Activated naive CD4-positive, alpha-beta T cell treated with anti-CD3 and anti-CD28 coated beads, Interleukin-2, amount 10 ng/mL, durations not matched to agents 7 days and 5 days (primary cell): ENCODE measurements at regions not wholly inside any gene's neighbourhood (a gene's known extent, or its start where the extent isn't known, plus 50 kb on each side); places are given as distances from the start of the nearest gene placed in this dataset.

ENCODE experiments used
- CTCF ChIA-PET: fragments of 350-600 bp; sonication (Branson Sonifier 250); formaldehyde crosslinking; loops from one replicate; lab custom pipeline; 2021; ENCODE audit warnings: antibody characterized with exemption; lab: Charles Lee
- DNase-seq: peaks from one replicate; pipeline ENCODE4 v3.0.0-alpha.2; 2020
- H3K27ac Mint-ChIP-seq: one replicate; pipeline ENCODE4 v1.8.0; 2021; ENCODE audit warnings: mild to moderate bottlenecking, moderate library complexity, mixed read lengths
- H3K27me3 Mint-ChIP-seq: one replicate; pipeline ENCODE4 v1.8.0; 2021; ENCODE audit warnings: mild to moderate bottlenecking, mixed read lengths
- H3K36me3 Mint-ChIP-seq: one replicate; pipeline ENCODE4 v1.8.0; 2021; ENCODE audit warnings: mixed read lengths
- H3K4me1 Mint-ChIP-seq: one replicate; pipeline ENCODE4 v1.8.0; 2021; ENCODE audit warnings: mixed read lengths
- H3K4me3 Mint-ChIP-seq: one replicate; pipeline ENCODE4 v1.8.0; 2021; ENCODE audit warnings: mild to moderate bottlenecking, moderate library complexity, mixed read lengths
- H3K9me3 Mint-ChIP-seq: one replicate; pipeline ENCODE4 v1.8.0; 2021; ENCODE audit warnings: mixed read lengths

DNA sequence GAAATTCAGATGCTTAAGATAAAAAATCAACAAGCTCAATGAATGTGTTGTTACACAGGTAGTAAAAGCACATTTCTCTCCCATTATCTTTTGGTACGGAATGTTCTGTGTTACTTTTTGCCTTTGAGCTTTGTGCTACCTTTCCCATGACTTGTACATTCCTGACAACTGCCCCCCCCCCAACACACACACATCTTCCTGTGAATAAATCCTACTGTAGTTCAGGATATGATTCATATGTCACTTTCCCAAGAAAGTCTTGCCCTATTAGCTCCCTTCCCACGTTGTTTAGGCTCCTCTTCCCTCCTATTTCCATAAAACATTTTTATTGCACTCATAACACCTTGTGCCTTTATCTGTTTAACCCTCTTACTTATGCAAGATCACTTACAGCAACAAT, 442.6 kb upstream of the LRATD1 start:
- Mint-ChIP-seq H3K9me3 (peaks cover 15% of the 10 kb centered on the region), H3K27me3 (no peaks in the 10 kb centered on the region), H3K27ac (no peak overlapping the region), H3K4me3 (no peak overlapping the region), H3K4me1 (no peaks in the 10 kb centered on the region), H3K36me3 (no peaks in the 10 kb centered on the region)
- CTCF ChIA-PET = no interaction called here
- no peak for DNase-seq

DNA sequence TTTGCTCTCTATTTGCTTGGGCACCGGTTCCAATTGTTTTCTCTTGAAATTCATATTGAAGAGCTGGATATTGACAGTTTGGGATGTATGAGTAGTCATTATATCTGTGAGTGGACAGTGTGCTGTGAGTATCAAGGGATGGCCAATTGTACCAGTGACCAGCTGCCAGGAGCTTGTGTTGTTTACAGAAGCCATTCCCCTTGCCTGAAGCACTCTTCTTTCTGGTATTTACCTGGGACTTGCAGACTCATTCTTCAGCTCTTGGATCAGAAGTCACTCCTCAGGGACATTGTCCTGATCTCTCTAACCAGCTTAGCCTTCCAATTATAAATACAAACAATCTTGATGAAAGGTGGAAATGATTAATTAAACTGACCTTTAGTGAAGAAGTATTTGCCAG, 438.3 kb upstream of the LRATD1 start:
- peaks cover 13% of the 10 kb centered on the region for H3K9me3 Mint-ChIP-seq
- CTCF ChIA-PET = no interaction called here
- H3K27me3 Mint-ChIP-seq = no peaks in the 10 kb centered on the region
- H3K27ac Mint-ChIP-seq = no peak overlapping the region
- no peaks in the 10 kb centered on the region for H3K4me1 Mint-ChIP-seq
- H3K4me3 Mint-ChIP-seq = no peak overlapping the region
- DNase-seq = no peak
- H3K36me3 Mint-ChIP-seq = no peaks in the 10 kb centered on the region

DNA sequence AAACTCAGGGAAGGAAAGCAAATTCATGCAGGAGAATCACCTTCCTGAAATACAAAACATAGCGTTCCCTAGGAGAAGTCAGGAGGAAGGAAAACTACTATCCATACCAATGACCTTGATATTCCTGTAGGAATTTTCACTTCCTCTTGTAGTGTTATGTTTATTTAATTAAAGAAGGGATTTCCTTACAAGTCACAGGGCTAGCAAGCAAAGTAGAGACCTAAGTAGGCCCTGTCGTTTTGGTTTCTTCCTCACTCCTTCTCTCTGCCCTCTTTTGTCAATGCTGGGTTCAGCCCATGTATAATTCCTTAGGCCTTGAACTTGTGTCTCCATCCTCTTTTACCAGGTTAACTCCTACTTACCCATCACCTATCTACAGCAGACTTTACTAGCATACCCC, 435.2 kb upstream of the LRATD1 start:
- Mint-ChIP-seq H3K27me3 (no peaks in the 10 kb centered on the region), H3K36me3 (no peaks in the 10 kb centered on the region), H3K4me1 (no peaks in the 10 kb centered on the region), H3K4me3 (no peak overlapping the region), H3K9me3 (peaks cover 17% of the 10 kb centered on the region), H3K27ac (no peak overlapping the region)
- CTCF ChIA-PET = no interaction called here
- no peak for DNase-seq

DNA sequence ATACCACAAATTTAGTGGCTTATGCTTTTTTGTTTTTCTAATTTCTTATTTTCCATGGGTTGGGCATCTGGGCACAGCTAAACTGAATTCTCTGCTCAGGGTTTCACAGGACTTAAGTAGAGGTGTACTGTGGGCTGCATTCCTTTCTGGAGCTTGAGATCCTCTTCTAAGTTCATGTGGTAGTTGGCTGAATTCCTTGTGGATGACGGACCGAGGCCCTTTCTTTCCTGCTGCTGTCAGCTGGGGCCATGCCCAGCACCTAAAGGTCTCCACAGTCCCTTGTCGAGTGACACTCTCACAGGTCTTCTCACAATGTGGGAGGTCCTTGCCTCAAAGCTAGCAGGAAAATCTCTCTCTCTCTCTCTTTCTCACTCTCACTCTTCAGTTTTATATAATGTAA, 433.5 kb upstream of the LRATD1 start:
- Mint-ChIP-seq H3K36me3 (no peaks in the 10 kb centered on the region), H3K9me3 (peaks cover 15% of the 10 kb centered on the region), H3K4me1 (no peaks in the 10 kb centered on the region), H3K27me3 (no peaks in the 10 kb centered on the region), H3K4me3 (no peak overlapping the region), H3K27ac (no peak overlapping the region)
- DNase-seq = no peak
- CTCF ChIA-PET = no interaction called here

DNA sequence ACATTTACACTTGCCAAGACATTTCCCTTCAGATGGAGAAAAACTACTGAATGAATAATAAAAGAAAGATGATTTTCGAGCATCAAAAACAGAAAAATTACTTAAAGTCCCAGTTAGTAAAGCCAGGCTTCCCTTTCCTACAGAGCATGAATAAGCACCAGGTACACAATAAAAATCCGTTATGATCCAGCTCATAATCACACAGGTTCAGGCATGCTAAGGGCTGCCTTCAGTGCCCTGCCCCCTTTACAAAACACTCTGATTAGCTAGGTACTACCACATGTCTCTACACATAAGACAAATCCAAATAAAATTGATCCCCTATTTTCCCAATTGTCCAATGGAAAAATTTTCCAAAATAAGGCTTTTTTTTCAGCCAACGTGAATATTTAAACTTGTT, 413.2 kb upstream of the LRATD1 start:
- Mint-ChIP-seq H3K9me3 (no peaks in the 10 kb centered on the region), H3K27ac (no peak overlapping the region), H3K27me3 (no peaks in the 10 kb centered on the region), H3K4me3 (no peak overlapping the region), H3K4me1 (no peaks in the 10 kb centered on the region), H3K36me3 (no peaks in the 10 kb centered on the region)
- CTCF ChIA-PET = no interaction called here
- no peak for DNase-seq

DNA sequence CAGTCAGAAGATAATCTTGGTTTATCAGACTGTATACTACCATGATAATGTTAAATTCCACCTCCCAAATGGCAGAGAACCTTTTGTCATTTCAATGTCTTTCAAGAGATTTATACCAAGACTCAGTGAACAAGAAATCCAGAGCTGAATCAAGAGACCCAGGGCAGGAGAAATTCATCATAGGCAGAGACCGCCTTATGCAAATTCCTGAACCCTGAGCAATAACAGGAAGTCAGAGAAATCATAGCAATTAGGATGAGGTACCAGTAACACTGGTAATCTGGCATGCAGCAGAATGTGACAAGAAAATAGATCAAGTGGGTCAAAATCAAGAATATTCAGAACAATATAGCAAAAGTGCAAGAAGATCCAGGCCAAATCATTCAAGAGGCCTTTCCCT, 412.4 kb upstream of the LRATD1 start:
- Mint-ChIP-seq H3K27me3 (no peaks in the 10 kb centered on the region), H3K4me3 (no peak overlapping the region), H3K9me3 (no peaks in the 10 kb centered on the region), H3K36me3 (no peaks in the 10 kb centered on the region), H3K4me1 (no peaks in the 10 kb centered on the region), H3K27ac (no peak overlapping the region)
- CTCF ChIA-PET = no interaction called here
- no peak for DNase-seq

- DNase-seq = no peak
- Mint-ChIP-seq H3K36me3 (no peaks in the 10 kb centered on the region), H3K27me3 (no peaks in the 10 kb centered on the region), H3K9me3 (no peaks in the 10 kb centered on the region), H3K27ac (no peak overlapping the region), H3K4me3 (no peak overlapping the region), H3K4me1 (no peaks in the 10 kb centered on the region)
- CTCF ChIA-PET = no interaction called here
Measured at GRCh38 chr2:14221466-14221865, 411.1 kb upstream of the LRATD1 start.

- Mint-ChIP-seq H3K9me3 (no peaks in the 10 kb centered on the region), H3K4me1 (no peaks in the 10 kb centered on the region), H3K27me3 (no peaks in the 10 kb centered on the region), H3K27ac (no peak overlapping the region), H3K36me3 (no peaks in the 10 kb centered on the region), H3K4me3 (no peak overlapping the region)
- CTCF ChIA-PET = no interaction called here
- no peak for DNase-seq
Measured at GRCh38 chr2:14223576-14223975, 408.9 kb upstream of the LRATD1 start.

- Mint-ChIP-seq H3K9me3 (peaks cover 5% of the 10 kb centered on the region), H3K27me3 (no peaks in the 10 kb centered on the region), H3K36me3 (no peaks in the 10 kb centered on the region), H3K4me1 (no peaks in the 10 kb centered on the region), H3K4me3 (no peak overlapping the region), H3K27ac (no peak overlapping the region)
- DNase-seq = no peak
- CTCF ChIA-PET = no interaction called here
Measured at GRCh38 chr2:14231391-14231898, 401.1 kb upstream of the LRATD1 start.

DNA sequence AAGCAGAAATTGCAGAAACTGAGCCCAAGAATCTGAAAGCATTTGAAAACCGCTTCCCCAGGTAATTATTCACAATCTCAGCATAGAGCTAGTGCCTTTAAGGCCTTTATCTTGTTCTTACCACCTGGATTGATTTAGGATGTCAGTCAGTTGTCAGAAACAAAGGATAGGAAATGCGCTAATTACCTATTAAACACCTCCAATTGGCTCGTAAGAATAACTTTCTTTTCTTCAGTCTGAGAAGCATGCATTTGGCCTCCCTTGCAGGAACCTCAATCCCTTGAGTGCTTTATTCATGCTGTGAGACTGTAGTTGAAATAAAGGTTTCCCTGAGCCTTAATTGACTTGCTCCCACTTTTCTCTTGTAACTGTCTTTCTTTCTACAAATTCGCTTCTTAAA, 400.3 kb upstream of the LRATD1 start:
- CTCF ChIA-PET = no interaction called here
- Mint-ChIP-seq H3K4me3 (no peak overlapping the region), H3K4me1 (no peaks in the 10 kb centered on the region), H3K27me3 (no peaks in the 10 kb centered on the region), H3K36me3 (no peaks in the 10 kb centered on the region), H3K9me3 (peaks cover 5% of the 10 kb centered on the region), H3K27ac (no peak overlapping the region)
- DNase-seq = no peak

DNA sequence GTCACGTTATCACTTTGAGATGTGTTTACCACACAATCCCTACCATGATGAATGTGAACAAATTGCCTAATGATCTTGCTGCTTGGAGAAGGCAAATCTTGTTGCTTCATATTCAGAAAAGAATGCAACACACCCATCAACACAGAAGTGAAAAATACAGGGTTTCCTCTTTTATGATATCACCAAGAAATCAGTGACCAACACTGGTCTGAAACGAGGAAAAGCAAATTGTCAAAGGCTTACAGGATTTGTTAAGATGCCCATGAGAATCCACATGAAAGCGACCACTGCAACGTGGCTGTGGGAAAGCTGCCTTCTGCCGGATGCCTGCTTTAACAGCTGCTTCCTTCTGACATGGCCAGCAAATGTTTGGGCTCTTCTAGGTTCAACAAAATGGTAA, 397.6 kb upstream of the LRATD1 start:
- H3K27me3 Mint-ChIP-seq = no peaks in the 10 kb centered on the region
- H3K4me3 Mint-ChIP-seq = no peak overlapping the region
- DNase-seq = no peak
- no peaks in the 10 kb centered on the region for H3K36me3 Mint-ChIP-seq
- CTCF ChIA-PET = no interaction called here
- no peak overlapping the region for H3K27ac Mint-ChIP-seq
- H3K4me1 Mint-ChIP-seq = no peaks in the 10 kb centered on the region
- peaks cover 5% of the 10 kb centered on the region for H3K9me3 Mint-ChIP-seq

- no peak overlapping the region for H3K27ac Mint-ChIP-seq
- H3K36me3 Mint-ChIP-seq = no peaks in the 10 kb centered on the region
- H3K4me3 Mint-ChIP-seq = no peak overlapping the region
- no peak for DNase-seq
- no peaks in the 10 kb centered on the region for H3K27me3 Mint-ChIP-seq
- CTCF ChIA-PET = no interaction called here
- peaks cover 5% of the 10 kb centered on the region for H3K9me3 Mint-ChIP-seq
- no peaks in the 10 kb centered on the region for H3K4me1 Mint-ChIP-seq
Measured at GRCh38 chr2:14235667-14236066, 396.9 kb upstream of the LRATD1 start.

DNA sequence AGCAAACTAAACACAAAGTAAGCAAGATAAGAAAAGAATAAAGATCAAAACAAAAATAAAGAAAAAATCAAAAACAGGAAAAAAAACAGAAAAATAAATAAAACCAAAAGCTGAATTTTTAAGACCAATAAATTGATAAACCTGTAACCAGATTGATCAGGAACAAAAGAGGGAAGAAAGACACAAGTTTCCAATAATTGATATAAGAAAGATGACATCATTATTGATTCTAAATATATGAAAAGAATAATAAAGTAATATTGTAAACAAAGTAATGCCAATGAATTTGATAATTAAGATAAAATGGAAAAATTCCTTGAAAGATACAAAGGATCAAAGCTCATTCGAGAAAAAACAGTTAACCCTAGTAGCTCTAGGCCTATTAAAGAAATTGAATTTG, 394.6 kb upstream of the LRATD1 start:
- Mint-ChIP-seq H3K4me3 (no peak overlapping the region), H3K27ac (no peak overlapping the region)
- CTCF ChIA-PET = no interaction called here

DNA sequence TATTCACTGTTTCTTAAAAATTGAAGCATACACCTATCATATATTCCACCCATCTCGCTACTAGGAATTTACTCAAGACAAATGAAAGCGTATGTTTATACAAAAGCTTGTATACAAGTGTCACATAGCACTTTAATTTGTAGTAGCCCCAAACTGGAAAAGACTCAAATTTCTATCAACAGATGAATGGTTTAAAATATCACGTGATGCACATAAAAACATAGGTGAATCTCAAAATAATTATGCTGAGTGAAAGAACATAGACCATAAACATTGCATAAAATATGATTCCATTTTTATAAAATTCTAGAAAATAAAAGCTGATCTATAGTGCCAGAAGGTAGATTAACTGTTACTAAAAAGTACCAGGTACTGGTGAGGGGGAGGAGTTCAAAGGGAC, 392.9 kb upstream of the LRATD1 start:
- Mint-ChIP-seq H3K27me3 (no peaks in the 10 kb centered on the region), H3K27ac (no peak overlapping the region), H3K36me3 (no peaks in the 10 kb centered on the region), H3K4me3 (no peak overlapping the region), H3K4me1 (no peaks in the 10 kb centered on the region), H3K9me3 (peaks cover 3% of the 10 kb centered on the region)
- DNase-seq = no peak
- CTCF ChIA-PET = no interaction called here

More for the DNA sequence above, 394.6 kb upstream of the LRATD1 start:
- H3K4me1 Mint-ChIP-seq = no peaks in the 10 kb centered on the region
- no peak for DNase-seq
- H3K27me3 Mint-ChIP-seq = no peaks in the 10 kb centered on the region
- no peaks in the 10 kb centered on the region for H3K36me3 Mint-ChIP-seq
- peaks cover 5% of the 10 kb centered on the region for H3K9me3 Mint-ChIP-seq

GRCh38 chr2:14240868-14241267, 391.6 kb upstream of the LRATD1 start:
- H3K27me3 Mint-ChIP-seq = no peaks in the 10 kb centered on the region
- no peak for DNase-seq
- H3K9me3 Mint-ChIP-seq = peaks cover 1% of the 10 kb centered on the region
- no peaks in the 10 kb centered on the region for H3K36me3 Mint-ChIP-seq
- no peak overlapping the region for H3K27ac Mint-ChIP-seq
- no peak overlapping the region for H3K4me3 Mint-ChIP-seq
- CTCF ChIA-PET = no interaction called here
- no peaks in the 10 kb centered on the region for H3K4me1 Mint-ChIP-seq

- DNase-seq = no peak
- no peaks in the 10 kb centered on the region for H3K36me3 Mint-ChIP-seq
- CTCF ChIA-PET = no interaction called here
- H3K9me3 Mint-ChIP-seq = peaks cover 3% of the 10 kb centered on the region
- H3K27ac Mint-ChIP-seq = no peak overlapping the region
- no peak overlapping the region for H3K4me3 Mint-ChIP-seq
- no peaks in the 10 kb centered on the region for H3K27me3 Mint-ChIP-seq
- H3K4me1 Mint-ChIP-seq = no peaks in the 10 kb centered on the region
Measured at GRCh38 chr2:14245901-14246300, 386.6 kb upstream of the LRATD1 start.
